ENCODE measurements at regions not wholly inside any gene's neighbourhood (a gene's known extent, or its start where the extent isn't known, plus 50 kb on each side); places are given as distances from the start of the nearest gene placed in this dataset.

GRCh38 chr22:19582033-19582693 lies 58.0 kb upstream of the CLDN5 start (continued):
- TF ChIP-seq, protein P1, sequence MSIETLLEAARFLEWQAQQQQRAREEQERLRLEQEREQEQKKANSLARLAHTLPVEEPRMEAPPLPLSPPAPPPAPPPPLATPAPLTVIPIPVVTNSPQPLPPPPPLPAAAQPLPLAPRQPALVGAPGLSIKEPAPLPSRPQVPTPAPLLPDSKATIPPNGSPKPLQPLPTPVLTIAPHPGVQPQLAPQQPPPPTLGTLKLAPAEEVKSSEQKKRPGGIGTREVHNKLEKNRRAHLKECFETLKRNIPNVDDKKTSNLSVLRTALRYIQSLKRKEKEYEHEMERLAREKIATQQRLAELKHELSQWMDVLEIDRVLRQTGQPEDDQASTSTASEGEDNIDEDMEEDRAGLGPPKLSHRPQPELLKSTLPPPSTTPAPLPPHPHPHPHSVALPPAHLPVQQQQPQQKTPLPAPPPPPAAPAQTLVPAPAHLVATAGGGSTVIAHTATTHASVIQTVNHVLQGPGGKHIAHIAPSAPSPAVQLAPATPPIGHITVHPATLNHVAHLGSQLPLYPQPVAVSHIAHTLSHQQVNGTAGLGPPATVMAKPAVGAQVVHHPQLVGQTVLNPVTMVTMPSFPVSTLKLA (conservative IDR thresholded peaks at IDR 0.05), result peak in 1 of 2 experiments; percentile 37; a peak in 1 of 4 replicates
- TF ChIP-seq PTRF (tag; IDR thresholded peaks at IDR 0.05) (no peak), E4F1 (CRISPR knock-in tag; IDR thresholded peaks at IDR 0.05; ENCODE audit: borderline replicate concordance) (no peak), MYNN (IDR thresholded peaks at IDR 0.05) (no peak), MYNN (CRISPR knock-in tag; IDR thresholded peaks at IDR 0.05) (no peak), TEAD1 (CRISPR knock-in tag; IDR thresholded peaks at IDR 0.05) (peak in 1 of 2 experiments; percentile 71; a peak in 2 of 4 replicates), RHOXF2B (CRISPR knock-in tag; conservative IDR thresholded peaks at IDR 0.05) (0 out of 2 replicates have a peak, but pooled peaks have one; percentile 26), ZNF639 (CRISPR knock-in tag; conservative IDR thresholded peaks at IDR 0.05 in 1 of 2, IDR thresholded peaks at IDR 0.05 in 1 of 2) (no peak), ZNF584 (CRISPR knock-in tag; IDR thresholded peaks at IDR 0.05; ENCODE audit: low read depth) (0 out of 2 replicates have a peak, but pooled peaks have one; percentile 44), HNRNPL (IDR thresholded peaks at IDR 0.05; ENCODE audit: low read depth, low read length) (no peak), PCBP2 (IDR thresholded peaks at IDR 0.05; ENCODE audit: low read depth, low read length, poor library complexity, severe bottlenecking) (no peak)
- TF ChIP-seq, protein P2, sequence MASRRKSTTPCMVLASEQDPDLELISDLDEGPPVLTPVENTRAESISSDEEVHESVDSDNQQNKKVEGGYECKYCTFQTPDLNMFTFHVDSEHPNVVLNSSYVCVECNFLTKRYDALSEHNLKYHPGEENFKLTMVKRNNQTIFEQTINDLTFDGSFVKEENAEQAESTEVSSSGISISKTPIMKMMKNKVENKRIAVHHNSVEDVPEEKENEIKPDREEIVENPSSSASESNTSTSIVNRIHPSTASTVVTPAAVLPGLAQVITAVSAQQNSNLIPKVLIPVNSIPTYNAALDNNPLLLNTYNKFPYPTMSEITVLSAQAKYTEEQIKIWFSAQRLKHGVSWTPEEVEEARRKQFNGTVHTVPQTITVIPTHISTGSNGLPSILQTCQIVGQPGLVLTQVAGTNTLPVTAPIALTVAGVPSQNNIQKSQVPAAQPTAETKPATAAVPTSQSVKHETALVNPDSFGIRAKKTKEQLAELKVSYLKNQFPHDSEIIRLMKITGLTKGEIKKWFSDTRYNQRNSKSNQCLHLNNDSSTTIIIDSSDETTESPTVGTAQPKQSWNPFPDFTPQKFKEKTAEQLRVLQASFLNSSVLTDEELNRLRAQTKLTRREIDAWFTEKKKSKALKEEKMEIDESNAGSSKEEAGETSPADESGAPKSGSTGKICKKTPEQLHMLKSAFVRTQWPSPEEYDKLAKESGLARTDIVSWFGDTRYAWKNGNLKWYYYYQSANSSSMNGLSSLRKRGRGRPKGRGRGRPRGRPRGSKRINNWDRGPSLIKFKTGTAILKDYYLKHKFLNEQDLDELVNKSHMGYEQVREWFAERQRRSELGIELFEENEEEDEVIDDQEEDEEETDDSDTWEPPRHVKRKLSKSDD (conservative IDR thresholded peaks at IDR 0.05; ENCODE audit: low read length), result no peak
- TF ChIP-seq, protein P3, sequence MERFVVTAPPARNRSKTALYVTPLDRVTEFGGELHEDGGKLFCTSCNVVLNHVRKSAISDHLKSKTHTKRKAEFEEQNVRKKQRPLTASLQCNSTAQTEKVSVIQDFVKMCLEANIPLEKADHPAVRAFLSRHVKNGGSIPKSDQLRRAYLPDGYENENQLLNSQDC (CRISPR knock-in tag; IDR thresholded peaks at IDR 0.05), result no peak
- TF ChIP-seq, protein P4, sequence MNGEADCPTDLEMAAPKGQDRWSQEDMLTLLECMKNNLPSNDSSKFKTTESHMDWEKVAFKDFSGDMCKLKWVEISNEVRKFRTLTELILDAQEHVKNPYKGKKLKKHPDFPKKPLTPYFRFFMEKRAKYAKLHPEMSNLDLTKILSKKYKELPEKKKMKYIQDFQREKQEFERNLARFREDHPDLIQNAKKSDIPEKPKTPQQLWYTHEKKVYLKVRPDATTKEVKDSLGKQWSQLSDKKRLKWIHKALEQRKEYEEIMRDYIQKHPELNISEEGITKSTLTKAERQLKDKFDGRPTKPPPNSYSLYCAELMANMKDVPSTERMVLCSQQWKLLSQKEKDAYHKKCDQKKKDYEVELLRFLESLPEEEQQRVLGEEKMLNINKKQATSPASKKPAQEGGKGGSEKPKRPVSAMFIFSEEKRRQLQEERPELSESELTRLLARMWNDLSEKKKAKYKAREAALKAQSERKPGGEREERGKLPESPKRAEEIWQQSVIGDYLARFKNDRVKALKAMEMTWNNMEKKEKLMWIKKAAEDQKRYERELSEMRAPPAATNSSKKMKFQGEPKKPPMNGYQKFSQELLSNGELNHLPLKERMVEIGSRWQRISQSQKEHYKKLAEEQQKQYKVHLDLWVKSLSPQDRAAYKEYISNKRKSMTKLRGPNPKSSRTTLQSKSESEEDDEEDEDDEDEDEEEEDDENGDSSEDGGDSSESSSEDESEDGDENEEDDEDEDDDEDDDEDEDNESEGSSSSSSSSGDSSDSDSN (IDR thresholded peaks at IDR 0.05; ENCODE audit: borderline replicate concordance in 1 of 2, low read depth in 2 of 2, low read length in 2 of 2), result no peak
